Brain microvascular endothelial cell (primary cell): ENCODE measurements at regions not wholly inside any gene's neighbourhood (a gene's known extent, or its start where the extent isn't known, plus 50 kb on each side); places are given as distances from the start of the nearest gene placed in this dataset.

Source experiments
- DNase-seq: peaks from one replicate; pipeline ENCODE4 v3.0.0-alpha.2; 2020
- H3K27ac ChIP-seq: fragments of 250-450 bp; sonication (Bioruptor Pico); 2 replicates; pipeline ENCODE4 v1.5.1; 2020; ENCODE audit warnings: mild to moderate bottlenecking, moderate library complexity
- H3K27me3 ChIP-seq: fragments of 250-450 bp; sonication (Bioruptor Pico); replicated peaks from 2 replicates; pipeline ENCODE4 v1.5.1; 2020; ENCODE audit warnings: mild to moderate bottlenecking
- H3K36me3 ChIP-seq: fragments of 250-450 bp; sonication (Bioruptor Pico); replicated peaks from 2 replicates; pipeline ENCODE4 v1.5.1; 2020; ENCODE audit warnings: mild to moderate bottlenecking
- H3K4me3 ChIP-seq: 2 replicates; pipeline ENCODE4 v1.5.1; 2011; ENCODE audit warnings: low read depth, mild to moderate bottlenecking, control low read depth, low read length, moderate library complexity
- in situ Hi-C: cut with HindIII; loops from 2 replicates; pipeline ENCODE4 v1.10.0; 2017; ENCODE audit warnings: low sequenced_read_pairs, low pct_ligation_motif_present
- TF ChIP-seq, protein P1 (sequence below): IDR thresholded peaks from 2 replicates; pipeline ENCODE4 v1.5.1; 2011; ENCODE audit warnings: low read depth, mild to moderate bottlenecking, moderate library complexity, low read length, control low read depth, inconsistent platforms; ENCODE audit errors: missing control alignments

DNA sequence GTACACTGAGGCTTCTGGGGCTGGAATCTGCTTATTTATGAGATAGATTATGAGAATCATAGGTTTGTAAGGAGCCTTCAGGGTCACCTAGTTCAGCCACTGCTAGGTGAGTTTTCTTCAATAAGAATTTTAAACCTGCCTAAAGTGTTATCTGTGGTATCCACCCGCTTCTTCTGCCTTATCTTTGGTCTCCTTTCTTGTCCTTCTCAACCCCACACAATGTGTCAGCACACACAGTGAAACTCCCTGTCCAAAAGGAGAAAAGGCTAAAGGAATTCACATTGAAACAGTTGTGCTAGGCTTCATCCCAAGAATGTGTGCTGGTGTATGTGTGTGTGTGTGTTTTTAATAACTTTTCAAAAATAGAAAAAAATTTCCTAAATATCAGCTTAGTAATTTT, 259.3 kb upstream of the BTG1 start:
- in situ Hi-C loops: no loop called here
- Histone ChIP-seq H3K4me3 (no peak overlapping the region), H3K27ac (no peak overlapping the region), H3K27me3 (no peaks in the 10 kb centered on the region), H3K36me3 (no peaks in the 10 kb centered on the region)
- DNase-seq: no peak
- TF ChIP-seq, protein P1, sequence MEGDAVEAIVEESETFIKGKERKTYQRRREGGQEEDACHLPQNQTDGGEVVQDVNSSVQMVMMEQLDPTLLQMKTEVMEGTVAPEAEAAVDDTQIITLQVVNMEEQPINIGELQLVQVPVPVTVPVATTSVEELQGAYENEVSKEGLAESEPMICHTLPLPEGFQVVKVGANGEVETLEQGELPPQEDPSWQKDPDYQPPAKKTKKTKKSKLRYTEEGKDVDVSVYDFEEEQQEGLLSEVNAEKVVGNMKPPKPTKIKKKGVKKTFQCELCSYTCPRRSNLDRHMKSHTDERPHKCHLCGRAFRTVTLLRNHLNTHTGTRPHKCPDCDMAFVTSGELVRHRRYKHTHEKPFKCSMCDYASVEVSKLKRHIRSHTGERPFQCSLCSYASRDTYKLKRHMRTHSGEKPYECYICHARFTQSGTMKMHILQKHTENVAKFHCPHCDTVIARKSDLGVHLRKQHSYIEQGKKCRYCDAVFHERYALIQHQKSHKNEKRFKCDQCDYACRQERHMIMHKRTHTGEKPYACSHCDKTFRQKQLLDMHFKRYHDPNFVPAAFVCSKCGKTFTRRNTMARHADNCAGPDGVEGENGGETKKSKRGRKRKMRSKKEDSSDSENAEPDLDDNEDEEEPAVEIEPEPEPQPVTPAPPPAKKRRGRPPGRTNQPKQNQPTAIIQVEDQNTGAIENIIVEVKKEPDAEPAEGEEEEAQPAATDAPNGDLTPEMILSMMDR: no peak

DNA sequence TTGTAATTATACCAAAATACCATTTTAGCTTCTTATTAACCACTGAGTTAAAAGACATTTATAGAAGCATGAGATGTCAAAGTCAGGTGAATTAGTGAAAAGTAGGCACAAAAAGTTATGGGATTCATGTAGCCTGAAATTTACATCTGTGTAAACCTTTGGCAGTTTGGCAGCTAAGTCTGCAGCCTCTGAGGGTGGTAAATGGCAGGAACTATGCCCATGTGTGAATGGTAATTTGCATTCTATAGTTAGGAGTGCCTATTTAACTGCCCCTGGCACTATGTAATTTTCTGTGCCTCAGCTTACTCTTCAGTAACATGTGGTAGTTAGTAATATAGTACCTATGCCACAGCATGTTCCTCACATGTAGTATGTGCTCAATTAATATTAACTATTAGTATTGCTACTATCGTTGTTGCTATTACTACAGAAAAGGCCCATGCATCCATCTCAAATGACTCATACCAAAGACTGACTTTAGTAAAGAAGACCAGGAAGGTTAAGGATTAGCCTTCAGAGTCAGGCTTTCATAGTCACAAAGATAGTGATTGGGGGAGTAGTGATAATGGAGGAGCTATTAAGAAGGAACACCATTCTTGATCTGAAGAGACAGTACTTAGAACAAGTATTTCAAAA, 258.7 kb upstream of the BTG1 start:
- Histone ChIP-seq H3K4me3 (no peak overlapping the region), H3K27me3 (no peaks in the 10 kb centered on the region), H3K27ac (no peak overlapping the region), H3K36me3 (no peaks in the 10 kb centered on the region)
- no peak for DNase-seq
- TF ChIP-seq, protein P1: no peak
- in situ Hi-C loops: no loop called here

DNA sequence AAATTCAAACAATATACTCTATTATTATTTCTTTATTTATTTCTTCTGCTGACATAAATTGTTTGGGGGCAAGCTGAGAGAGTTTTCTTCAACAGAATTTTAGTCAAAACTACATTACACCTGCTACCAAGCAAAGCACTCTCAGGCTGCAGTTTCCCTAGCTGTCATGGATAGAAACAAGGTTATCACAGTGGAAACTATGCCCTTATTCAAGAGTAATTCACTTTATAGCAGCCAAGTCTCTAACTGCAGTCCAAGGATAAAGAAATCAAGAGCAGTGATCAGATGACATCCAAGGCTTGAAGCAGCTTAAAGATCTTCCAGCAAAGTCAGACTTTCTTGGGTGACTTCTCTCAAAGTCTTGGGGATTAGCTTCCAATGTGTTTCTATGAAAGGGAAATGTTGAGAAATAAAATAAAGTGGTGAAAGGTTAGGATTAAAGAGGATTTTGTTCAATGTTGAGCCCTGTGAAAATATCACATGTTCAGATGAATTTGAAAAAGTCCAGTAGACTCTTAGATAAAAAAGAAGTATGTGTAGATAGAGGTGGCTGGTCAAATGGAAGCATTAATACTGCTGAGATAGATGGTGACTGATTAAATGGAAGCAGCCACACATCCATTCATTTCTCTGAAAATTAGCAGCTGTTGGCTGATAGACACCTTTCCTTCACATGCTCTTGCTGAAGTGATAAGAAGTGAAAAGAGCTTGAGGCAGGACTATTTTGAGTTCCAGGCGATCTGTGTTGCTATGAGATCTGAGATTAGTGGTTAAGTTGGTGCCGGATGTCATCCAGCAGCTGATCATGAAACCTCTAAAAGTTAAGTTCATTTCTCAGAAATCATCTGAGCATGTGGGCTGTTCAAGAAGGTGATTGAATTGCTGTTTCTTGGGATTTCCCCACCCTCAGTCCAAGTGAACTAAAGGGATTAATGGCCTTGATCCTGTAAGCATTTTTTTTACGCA, 257.8 kb upstream of the BTG1 start:
- H3K27me3 ChIP-seq: no peaks in the 10 kb centered on the region
- in situ Hi-C loops: no loop called here
- no peaks in the 10 kb centered on the region for H3K36me3 ChIP-seq
- TF ChIP-seq, protein P1: no peak
- H3K27ac ChIP-seq: no peak overlapping the region
- no peak overlapping the region for H3K4me3 ChIP-seq
- no peak for DNase-seq

DNA sequence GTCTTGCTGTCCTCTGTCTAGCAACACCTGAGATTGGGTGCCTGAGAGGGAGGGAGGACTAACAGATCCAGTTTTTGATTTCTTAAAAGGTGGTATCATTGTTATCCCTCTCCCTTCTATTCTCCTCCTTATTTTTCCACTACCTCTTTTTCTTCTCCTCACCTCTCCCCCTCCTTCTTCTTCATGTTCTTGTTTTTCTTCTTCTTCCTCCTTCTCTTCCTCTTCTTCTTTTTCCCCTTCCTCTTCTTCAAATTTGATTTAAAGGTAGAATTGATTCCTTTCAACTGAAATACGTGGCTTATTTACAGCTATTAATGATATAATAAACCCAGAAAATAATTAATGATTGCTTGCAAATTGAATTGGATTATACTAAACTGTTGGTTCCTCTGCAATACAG, 256.8 kb upstream of the BTG1 start:
- no peak for DNase-seq
- Histone ChIP-seq H3K27me3 (no peaks in the 10 kb centered on the region), H3K27ac (no peak overlapping the region), H3K4me3 (no peak overlapping the region), H3K36me3 (no peaks in the 10 kb centered on the region)
- in situ Hi-C loops: no loop called here
- TF ChIP-seq, protein P1: no peak

DNA sequence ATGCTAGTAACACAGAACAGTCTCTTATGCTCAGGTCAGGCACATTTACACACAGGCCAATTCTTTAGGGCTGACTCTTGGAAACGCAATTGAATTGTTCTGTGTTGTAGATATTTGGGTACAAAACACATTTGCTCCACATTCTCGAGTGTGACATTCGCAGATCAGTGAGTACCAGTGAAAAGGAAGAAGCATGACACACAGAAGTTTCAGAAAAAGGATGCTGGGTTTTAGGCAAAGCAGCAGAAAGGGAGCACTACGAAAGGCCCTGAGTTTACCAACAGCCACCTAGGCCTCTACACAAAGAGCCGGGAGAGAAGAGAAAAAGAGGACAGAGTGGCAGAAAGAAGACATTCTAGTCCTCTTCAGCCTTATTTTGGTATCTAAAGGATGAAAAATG, 254.4 kb upstream of the BTG1 start:
- in situ Hi-C loops: no loop called here
- no peak overlapping the region for H3K4me3 ChIP-seq
- TF ChIP-seq, protein P1: no peak

More for the DNA sequence above, 254.4 kb upstream of the BTG1 start:
- Histone ChIP-seq H3K27ac (no peak overlapping the region), H3K27me3 (no peaks in the 10 kb centered on the region), H3K36me3 (no peaks in the 10 kb centered on the region)
- DNase-seq: no peak
